ENCODE measurements at regions not wholly inside any gene's neighbourhood (a gene's known extent, or its start where the extent isn't known, plus 50 kb on each side); places are given as distances from the start of the nearest gene placed in this dataset.

GRCh38 chr5:90134892-90135291 lies 274.7 kb downstream of the CETN3 start:
- H3K27ac ChIP-seq (replicated peaks): no peak overlapping the region
- no peak overlapping the region for H3K4me3 ChIP-seq (replicated peaks; ENCODE audit: insufficient read depth, low read length)
- H3K27me3 ChIP-seq (ENCODE audit: insufficient read depth, poor library complexity, severe bottlenecking): no peaks in the 10 kb centered on the region
- no peak for DNase-seq (ENCODE audit: low read depth in 1 of 2, low spot score in 1 of 2)
- TF ChIP-seq GABPA (IDR thresholded peaks at IDR 0.05; ENCODE audit: low read depth): no peak
- TF ChIP-seq SPI1 (IDR thresholded peaks at IDR 0.05; ENCODE audit: borderline replicate concordance, low read depth): no peak
- TF ChIP-seq REST (IDR thresholded peaks at IDR 0.05; ENCODE audit: insufficient replicate concordance, low read depth): no peak
- TF ChIP-seq CTCF (IDR thresholded peaks at IDR 0.05; ENCODE audit: insufficient read depth, low read length): no peak
- TF ChIP-seq POLR2AphosphoS5 (IDR thresholded peaks at IDR 0.05; ENCODE audit: low read depth): no peak

GRCh38 chr5:90134381-90134780 lies 275.2 kb downstream of the CETN3 start:
- no peak for DNase-seq (ENCODE audit: low read depth in 1 of 2, low spot score in 1 of 2)
- Histone ChIP-seq H3K27ac (replicated peaks) (no peak overlapping the region), H3K4me3 (replicated peaks; ENCODE audit: insufficient read depth, low read length) (no peak overlapping the region), H3K27me3 (ENCODE audit: insufficient read depth, poor library complexity, severe bottlenecking) (no peaks in the 10 kb centered on the region)
- no peak for TF ChIP-seq SPI1 (IDR thresholded peaks at IDR 0.05; ENCODE audit: borderline replicate concordance, low read depth)
- no peak for TF ChIP-seq REST (IDR thresholded peaks at IDR 0.05; ENCODE audit: insufficient replicate concordance, low read depth)
- TF ChIP-seq POLR2AphosphoS5 (IDR thresholded peaks at IDR 0.05; ENCODE audit: low read depth): no peak

- DNase-seq (ENCODE audit: low read depth in 1 of 2, low spot score in 1 of 2): no peak
- H3K27me3 ChIP-seq (ENCODE audit: insufficient read depth, poor library complexity, severe bottlenecking): no peaks in the 10 kb centered on the region
- TF ChIP-seq REST (IDR thresholded peaks at IDR 0.05; ENCODE audit: insufficient replicate concordance, low read depth): no peak
- no peak for TF ChIP-seq GABPA (IDR thresholded peaks at IDR 0.05; ENCODE audit: low read depth)
- no peak for TF ChIP-seq CTCF (IDR thresholded peaks at IDR 0.05; ENCODE audit: insufficient read depth, low read length)
- TF ChIP-seq SPI1 (IDR thresholded peaks at IDR 0.05; ENCODE audit: borderline replicate concordance, low read depth): no peak
- no peak for TF ChIP-seq POLR2AphosphoS5 (IDR thresholded peaks at IDR 0.05; ENCODE audit: low read depth)
- H3K4me3 ChIP-seq (replicated peaks; ENCODE audit: insufficient read depth, low read length): no peak overlapping the region
- no peak overlapping the region for H3K27ac ChIP-seq (replicated peaks)
These were observed 275.6 kb downstream of the CETN3 start for GRCh38 chr5:90133941-90134340.
